CD14-positive monocyte (primary cell): ENCODE measurements at regions not wholly inside any gene's neighbourhood (a gene's known extent, or its start where the extent isn't known, plus 50 kb on each side); places are given as distances from the start of the nearest gene placed in this dataset.

Experiments
- DNase-seq, 3 donors: peaks; one replicate each; pipeline ENCODE4 v3.0.0-alpha.2; 2011 to 2022
- H2AFZ ChIP-seq: 2 replicates; pipeline ENCODE4 v1.6.0; 2012; ENCODE audit warnings: mild to moderate bottlenecking, low read depth, low read length, inconsistent platforms; ENCODE audit not compliant: insufficient read depth, poor library complexity, severe bottlenecking
- H3K27ac ChIP-seq, 2 donors: 1 replicate in 1 of 2; 2 replicates in 1 of 2; pipeline ENCODE4 v1.5.1; 2012 to 2013; ENCODE audit warnings: low read length in 2 of 2, control low read depth in 1 of 2, inconsistent platforms in 1 of 2, low read depth in 1 of 2, mild to moderate bottlenecking in 1 of 2
- H3K27me3 ChIP-seq, 2 donors: one replicate each; pipeline versions ENCODE4 v1.6.0 to v1.6.1; 2011 to 2013; ENCODE audit warnings: low read length in 2 of 2; ENCODE audit not compliant: control insufficient read depth in 2 of 2, insufficient read depth in 2 of 2
- H3K36me3 ChIP-seq, 2 donors: replicated peaks in 1 of 2; 1 replicate in 1 of 2; 2 replicates in 1 of 2; pipeline versions ENCODE4 v1.5.1 to v1.6.1; 2012 to 2013; ENCODE audit warnings: low read length in 2 of 2, control low read depth in 1 of 2, inconsistent platforms in 1 of 2, mild to moderate bottlenecking in 1 of 2; ENCODE audit not compliant: insufficient read depth in 2 of 2, control insufficient read depth in 1 of 2
- H3K4me1 ChIP-seq, 2 donors: 1 replicate in 1 of 2; 2 replicates in 1 of 2; pipeline versions ENCODE4 v1.5.1 to v1.6.1; 2012 to 2013; ENCODE audit warnings: low read length in 2 of 2, control low read depth in 1 of 2, inconsistent platforms in 1 of 2, mild to moderate bottlenecking in 1 of 2, moderate library complexity in 1 of 2; ENCODE audit not compliant: insufficient read depth in 2 of 2, control insufficient read depth in 1 of 2
- H3K4me2 ChIP-seq: replicated peaks from 2 replicates; pipeline ENCODE3; 2012; ENCODE audit warnings: low read length, moderate library complexity, mild to moderate bottlenecking; ENCODE audit not compliant: poor library complexity, severe bottlenecking; ENCODE audit errors: extremely low read depth
- H3K4me3 ChIP-seq, 3 experiments: fragments of 200-600 bp in 1 of 3; sonication (generic) in 1 of 3; replicated peaks in 1 of 3; 1 replicate in 2 of 3; 2 replicates in 1 of 3; pipeline ENCODE4 v1.5.1; 2011 to 2013; ENCODE audit warnings: low read length in 3 of 3, mild to moderate bottlenecking in 3 of 3, control low read depth in 2 of 3, low read depth in 2 of 3, inconsistent platforms in 1 of 3, moderate library complexity in 1 of 3
- H3K79me2 ChIP-seq: 2 replicates; pipeline ENCODE4 v1.6.0; 2012; ENCODE audit warnings: mild to moderate bottlenecking, control low read depth, inconsistent platforms, low read length, moderate library complexity; ENCODE audit not compliant: insufficient read depth
- H3K9ac ChIP-seq: 2 replicates; pipeline ENCODE4 v1.6.0; 2017; ENCODE audit warnings: low read length, mild to moderate bottlenecking; ENCODE audit not compliant: insufficient read depth, poor library complexity, severe bottlenecking
- H3K9me3 ChIP-seq, 2 donors: replicated peaks in 1 of 2; 1 replicate in 1 of 2; 2 replicates in 1 of 2; pipeline versions ENCODE4 v1.5.1 to v1.6.1; 2012 to 2013; ENCODE audit warnings: low read length in 2 of 2, control low read depth in 1 of 2; ENCODE audit not compliant: control insufficient read depth in 1 of 2, insufficient read depth in 1 of 2
- H4K20me1 ChIP-seq: 2 replicates; pipeline ENCODE4 v1.6.0; 2012; ENCODE audit warnings: mild to moderate bottlenecking, low read length, control low read depth, moderate library complexity; ENCODE audit not compliant: insufficient read depth
- H3K27ac Mint-ChIP-seq, 7 donors: one replicate each; pipeline ENCODE4 v1.8.0; 2020; ENCODE audit warnings: mild to moderate bottlenecking in 7 of 7, mixed read lengths in 7 of 7, moderate library complexity in 6 of 7, inconsistent platforms in 2 of 7
- H3K27me3 Mint-ChIP-seq, 3 donors: one replicate each; pipeline ENCODE4 v1.8.0; 2021 to 2022; ENCODE audit warnings: low read depth in 3 of 3, mild to moderate bottlenecking in 3 of 3, mixed read lengths in 3 of 3, moderate library complexity in 3 of 3, inconsistent platforms in 1 of 3
- H3K36me3 Mint-ChIP-seq, 2 donors: one replicate each; pipeline ENCODE4 v1.8.0; 2020; ENCODE audit warnings: mixed read lengths in 2 of 2, inconsistent platforms in 1 of 2, mild to moderate bottlenecking in 1 of 2
- H3K4me1 Mint-ChIP-seq: one replicate; pipeline ENCODE4 v1.8.0; 2020; ENCODE audit warnings: mild to moderate bottlenecking, mixed read lengths
- H3K4me3 Mint-ChIP-seq, 2 donors: one replicate each; pipeline ENCODE4 v1.8.0; 2020; ENCODE audit warnings: mild to moderate bottlenecking in 2 of 2, mixed read lengths in 2 of 2, moderate library complexity in 1 of 2
- H3K9me3 Mint-ChIP-seq, 7 donors: one replicate each; pipeline ENCODE4 v1.8.0; 2020 to 2022; ENCODE audit warnings: mixed read lengths in 7 of 7, mild to moderate bottlenecking in 6 of 7, moderate library complexity in 6 of 7, inconsistent platforms in 2 of 7
- WGBS: methylation state at CpG from one replicate; pipeline ENCODE4 v1.1.5; 2013; ENCODE audit warnings: missing lambda C conversion rate; ENCODE audit not compliant: insufficient coverage; 5-methylcytosine and 5-hydroxymethylcytosine counted together
- intact Hi-C, 2 donors: fragments of 100-400 bp; cut with micrococcal nuclease; formaldehyde crosslinking; loops; one replicate each; pipeline versions ENCODE4 v1.15.0 to v1.15.1; 2023
- TF ChIP-seq, protein P1 (sequence below): fragments of 200-600 bp; IDR thresholded peaks from one replicate; pipeline ENCODE4 v1.8.0; 2022; ENCODE audit warnings: antibody characterized with exemption, mild to moderate bottlenecking

DNA sequence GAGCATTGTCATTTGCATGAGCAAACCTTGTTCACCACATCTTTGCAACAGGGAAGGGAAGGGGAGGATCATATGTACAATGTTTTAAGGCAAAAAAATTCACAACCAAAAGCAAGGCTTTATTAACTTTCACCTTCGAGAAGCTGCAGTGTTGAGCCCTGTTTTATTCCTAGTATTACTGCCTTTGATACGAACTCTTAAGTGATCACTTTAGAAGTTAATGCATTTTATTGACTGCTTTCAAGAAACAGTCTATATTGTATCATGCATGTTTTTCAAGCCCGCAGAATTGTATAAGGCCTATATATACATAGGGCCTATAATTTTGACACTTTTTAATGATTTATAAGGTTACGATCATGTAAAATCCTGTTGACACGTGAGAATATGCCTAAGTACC lies 117.5 kb upstream of the VPREB1 start:
- H3K27me3 Mint-ChIP-seq: peaks cover 6 to 8% (median 6%) of the 10 kb centered on the region in 3 donors
- H3K4me1 Mint-ChIP-seq: no peaks in the 10 kb centered on the region
- Histone ChIP-seq H3K9me3 (peaks cover 0 to 3% of the 10 kb centered on the region in 2 donors), H2AFZ (no peak overlapping the region), H3K79me2 (no peaks in the 10 kb centered on the region), H3K4me1 (no peaks in the 10 kb centered on the region), H3K4me3 (no peak overlapping the region), H3K36me3 (no peaks in the 10 kb centered on the region), H4K20me1 (no peaks in the 10 kb centered on the region), H3K9ac (no peak overlapping the region), H3K27ac (no peak overlapping the region), H3K27me3 (peaks cover 0 to 4% of the 10 kb centered on the region in 2 donors), H3K4me2 (no peak overlapping the region)
- no peak overlapping the region for H3K4me3 Mint-ChIP-seq
- peaks cover 0 to 3% (median 2%) of the 10 kb centered on the region in 7 donors for H3K9me3 Mint-ChIP-seq
- no peak overlapping the region for H3K27ac Mint-ChIP-seq
- no peaks in the 10 kb centered on the region for H3K36me3 Mint-ChIP-seq
- intact Hi-C loops: no loop called here
- no peak for DNase-seq
- no CpG with 5 or more reads among the region's 5 CpGs for WGBS
- TF ChIP-seq, protein P1, sequence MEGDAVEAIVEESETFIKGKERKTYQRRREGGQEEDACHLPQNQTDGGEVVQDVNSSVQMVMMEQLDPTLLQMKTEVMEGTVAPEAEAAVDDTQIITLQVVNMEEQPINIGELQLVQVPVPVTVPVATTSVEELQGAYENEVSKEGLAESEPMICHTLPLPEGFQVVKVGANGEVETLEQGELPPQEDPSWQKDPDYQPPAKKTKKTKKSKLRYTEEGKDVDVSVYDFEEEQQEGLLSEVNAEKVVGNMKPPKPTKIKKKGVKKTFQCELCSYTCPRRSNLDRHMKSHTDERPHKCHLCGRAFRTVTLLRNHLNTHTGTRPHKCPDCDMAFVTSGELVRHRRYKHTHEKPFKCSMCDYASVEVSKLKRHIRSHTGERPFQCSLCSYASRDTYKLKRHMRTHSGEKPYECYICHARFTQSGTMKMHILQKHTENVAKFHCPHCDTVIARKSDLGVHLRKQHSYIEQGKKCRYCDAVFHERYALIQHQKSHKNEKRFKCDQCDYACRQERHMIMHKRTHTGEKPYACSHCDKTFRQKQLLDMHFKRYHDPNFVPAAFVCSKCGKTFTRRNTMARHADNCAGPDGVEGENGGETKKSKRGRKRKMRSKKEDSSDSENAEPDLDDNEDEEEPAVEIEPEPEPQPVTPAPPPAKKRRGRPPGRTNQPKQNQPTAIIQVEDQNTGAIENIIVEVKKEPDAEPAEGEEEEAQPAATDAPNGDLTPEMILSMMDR: no peak

DNA sequence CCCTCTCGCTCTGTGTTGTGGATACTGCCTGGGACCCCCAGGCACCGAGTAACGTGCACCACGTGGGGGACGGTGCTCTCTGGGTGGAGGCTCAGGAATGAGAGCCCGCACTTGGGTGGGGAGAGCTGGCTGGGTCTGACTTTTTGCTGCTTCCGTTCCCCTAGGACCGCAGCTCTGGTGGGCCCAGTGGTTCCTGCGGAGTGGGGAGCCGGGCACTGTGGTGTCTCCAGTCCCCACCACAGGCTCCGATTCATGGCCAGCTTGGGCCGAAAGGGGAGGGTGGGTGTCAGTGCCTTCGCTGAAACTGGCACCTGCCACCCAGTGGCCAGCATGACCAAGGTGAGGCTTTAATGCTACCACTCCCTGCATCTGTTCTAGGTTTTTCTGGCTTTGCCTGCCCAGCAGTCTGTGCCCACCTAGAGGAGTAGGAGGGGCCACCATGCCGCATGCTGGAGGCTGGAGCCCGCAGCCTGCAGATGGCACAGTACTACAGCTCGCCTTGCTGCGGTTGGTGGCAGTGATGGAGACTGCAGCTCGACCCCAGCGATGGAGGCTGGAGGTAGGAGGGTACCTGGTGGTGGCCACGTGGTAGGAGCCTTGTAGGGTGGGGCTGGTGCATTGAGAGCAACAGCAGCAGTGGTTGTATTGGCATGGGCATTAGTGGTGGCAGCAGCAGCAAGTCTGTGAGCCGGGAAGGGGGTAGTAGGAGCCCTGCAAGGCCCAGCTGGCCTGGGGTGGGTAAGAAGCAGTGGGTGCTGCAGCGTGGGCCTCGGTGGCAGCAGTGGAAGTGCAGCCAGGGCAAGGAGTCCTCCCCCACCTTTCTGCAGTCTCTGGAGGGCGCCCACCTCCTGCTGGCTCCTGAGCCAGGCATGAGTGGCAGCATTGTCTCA lies 118.8 kb upstream of the VPREB1 start:
- TF ChIP-seq, protein P1: no peak
- no peak overlapping the region for H3K27ac Mint-ChIP-seq
- 92% methylated on average over 19 of the region's 24 CpGs for WGBS
- Histone ChIP-seq H3K27ac (no peak overlapping the region), H4K20me1 (no peaks in the 10 kb centered on the region), H3K79me2 (no peaks in the 10 kb centered on the region), H3K4me3 (no peak overlapping the region), H3K4me2 (no peak overlapping the region), H3K9me3 (peaks cover 0 to 3% of the 10 kb centered on the region in 2 donors), H3K9ac (no peak overlapping the region), H3K36me3 (no peaks in the 10 kb centered on the region), H2AFZ (no peak overlapping the region), H3K4me1 (no peaks in the 10 kb centered on the region), H3K27me3 (peaks cover 0 to 7% of the 10 kb centered on the region in 2 donors)
- H3K36me3 Mint-ChIP-seq: no peaks in the 10 kb centered on the region
- no peak overlapping the region for H3K4me3 Mint-ChIP-seq
- intact Hi-C loops: no loop called here
- H3K9me3 Mint-ChIP-seq: peaks cover 0 to 3% (median 2%) of the 10 kb centered on the region in 7 donors
- DNase-seq: no peak
- peaks cover 6 to 9% (median 6%) of the 10 kb centered on the region in 3 donors for H3K27me3 Mint-ChIP-seq
- no peaks in the 10 kb centered on the region for H3K4me1 Mint-ChIP-seq
